Neural progenitor cell (in vitro differentiated cells): ENCODE measurements at regions not wholly inside any gene's neighbourhood (a gene's known extent, or its start where the extent isn't known, plus 50 kb on each side); places are given as distances from the start of the nearest gene placed in this dataset.

Source experiments
- EZH2phosphoT487 ChIP-seq: fragments of 200-600 bp; sonication (generic); IDR thresholded peaks from 2 replicates; pipeline ENCODE4 v1.6.1; 2017; ENCODE audit warnings: antibody characterized with exemption
- TF ChIP-seq, protein P1 (sequence below): fragments of 200-600 bp; sonication (generic); IDR thresholded peaks from 2 replicates; pipeline ENCODE4 v1.5.1; 2017; ENCODE audit warnings: antibody characterized with exemption, mild to moderate bottlenecking

DNA sequence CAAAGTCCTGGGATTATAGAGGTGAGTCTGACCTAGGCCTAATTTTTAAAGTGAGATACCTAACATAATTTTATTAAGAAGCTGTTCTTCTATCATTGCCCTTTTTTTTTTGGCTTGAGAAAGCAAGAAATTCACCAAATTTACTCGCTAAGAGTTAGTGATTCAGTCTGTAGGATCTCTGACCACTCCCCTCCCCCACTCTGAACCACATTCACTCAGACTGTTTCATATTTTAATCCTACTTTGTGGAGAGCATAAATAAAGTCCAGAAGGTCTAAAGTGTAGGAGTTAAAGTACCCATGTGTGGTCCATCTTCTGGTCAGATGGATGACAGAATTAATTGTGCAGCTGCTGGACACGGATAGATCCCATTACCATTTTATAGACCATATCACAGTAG, 115.8 kb upstream of the MGAT5 start:
- TF ChIP-seq, protein P1, sequence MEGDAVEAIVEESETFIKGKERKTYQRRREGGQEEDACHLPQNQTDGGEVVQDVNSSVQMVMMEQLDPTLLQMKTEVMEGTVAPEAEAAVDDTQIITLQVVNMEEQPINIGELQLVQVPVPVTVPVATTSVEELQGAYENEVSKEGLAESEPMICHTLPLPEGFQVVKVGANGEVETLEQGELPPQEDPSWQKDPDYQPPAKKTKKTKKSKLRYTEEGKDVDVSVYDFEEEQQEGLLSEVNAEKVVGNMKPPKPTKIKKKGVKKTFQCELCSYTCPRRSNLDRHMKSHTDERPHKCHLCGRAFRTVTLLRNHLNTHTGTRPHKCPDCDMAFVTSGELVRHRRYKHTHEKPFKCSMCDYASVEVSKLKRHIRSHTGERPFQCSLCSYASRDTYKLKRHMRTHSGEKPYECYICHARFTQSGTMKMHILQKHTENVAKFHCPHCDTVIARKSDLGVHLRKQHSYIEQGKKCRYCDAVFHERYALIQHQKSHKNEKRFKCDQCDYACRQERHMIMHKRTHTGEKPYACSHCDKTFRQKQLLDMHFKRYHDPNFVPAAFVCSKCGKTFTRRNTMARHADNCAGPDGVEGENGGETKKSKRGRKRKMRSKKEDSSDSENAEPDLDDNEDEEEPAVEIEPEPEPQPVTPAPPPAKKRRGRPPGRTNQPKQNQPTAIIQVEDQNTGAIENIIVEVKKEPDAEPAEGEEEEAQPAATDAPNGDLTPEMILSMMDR: no peak
- TF ChIP-seq EZH2phosphoT487: no peak
